ENCODE measurements at regions not wholly inside any gene's neighbourhood (a gene's known extent, or its start where the extent isn't known, plus 50 kb on each side); places are given as distances from the start of the nearest gene placed in this dataset.
"Not testable (repeated sequence)": the region's sequence is repeated elsewhere in the genome, so short reads cannot be mapped to it uniquely, and the experiment has no call there.

- no peak for DNase-seq (ENCODE audit: low read depth)
Measured at GRCh38 chr5:96133341-96134079, 171.9 kb upstream of the ELL2 start.

- no peak for DNase-seq (ENCODE audit: low read depth)
Measured at GRCh38 chr5:96129276-96129675, 167.6 kb upstream of the ELL2 start.

GRCh38 chr5:96128204-96128864 lies 166.7 kb upstream of the ELL2 start:
- DNase-seq (ENCODE audit: low read depth) = no peak

- DNase-seq (ENCODE audit: low read depth) = no peak
Measured at GRCh38 chr5:96127538-96127937, 165.9 kb upstream of the ELL2 start.

- DNase-seq (ENCODE audit: low read depth) = no peak
Measured at GRCh38 chr5:96125231-96125891, 163.7 kb upstream of the ELL2 start.

- no peak for DNase-seq (ENCODE audit: low read depth)
Measured at GRCh38 chr5:96124589-96124988, 162.9 kb upstream of the ELL2 start.

GRCh38 chr5:96123418-96123817 lies 161.8 kb upstream of the ELL2 start:
- DNase-seq (ENCODE audit: low read depth) = no peak

- no peak for DNase-seq (ENCODE audit: low read depth)
Measured at GRCh38 chr5:96121364-96121763, 159.7 kb upstream of the ELL2 start.

- no peak for DNase-seq (ENCODE audit: low read depth)
Measured at GRCh38 chr5:96120120-96120519, 158.5 kb upstream of the ELL2 start.

GRCh38 chr5:96117771-96118651 lies 156.4 kb upstream of the ELL2 start:
- DNase-seq (ENCODE audit: low read depth) = no peak

GRCh38 chr5:96115147-96115807 lies 153.6 kb upstream of the ELL2 start:
- no peak for DNase-seq (ENCODE audit: low read depth)

- DNase-seq (ENCODE audit: low read depth) = no peak
Measured at GRCh38 chr5:96114736-96115135, 153.1 kb upstream of the ELL2 start.

GRCh38 chr5:96113170-96113939 lies 151.7 kb upstream of the ELL2 start:
- DNase-seq (ENCODE audit: low read depth) = no peak

GRCh38 chr5:96112703-96113102 lies 151.1 kb upstream of the ELL2 start:
- no peak for DNase-seq (ENCODE audit: low read depth)

GRCh38 chr5:96112123-96112670 lies 150.5 kb upstream of the ELL2 start:
- DNase-seq (ENCODE audit: low read depth) = no peak

- no peak for DNase-seq (ENCODE audit: low read depth)
Measured at GRCh38 chr5:96111080-96111756, 149.6 kb upstream of the ELL2 start.

- no peak for DNase-seq (ENCODE audit: low read depth)
Measured at GRCh38 chr5:96110300-96110699, 148.6 kb upstream of the ELL2 start.

- DNase-seq (ENCODE audit: low read depth) = not testable (repeated sequence)
Measured at GRCh38 chr5:96108629-96109028, 147.0 kb upstream of the ELL2 start.

GRCh38 chr5:96103829-96104228 lies 142.2 kb upstream of the ELL2 start:
- DNase-seq (ENCODE audit: low read depth) = not testable (repeated sequence)

All from HS-27A (cell line).